ENCODE measurements at regions not wholly inside any gene's neighbourhood (a gene's known extent, or its start where the extent isn't known, plus 50 kb on each side); places are given as distances from the start of the nearest gene placed in this dataset.

- Histone ChIP-seq H3K27me3 (no peaks in the 10 kb centered on the region), H3K9me3 (no peaks in the 10 kb centered on the region), H3K4me3 (no peak overlapping the region), H3K27ac (no peak overlapping the region), H3K36me3 (no peaks in the 10 kb centered on the region), H3K4me1 (no peaks in the 10 kb centered on the region)
- no peak for DNase-seq (ENCODE audit: low spot score in 2 of 2)
- intact Hi-C loops (cut with DNase I): no loop called here
- no peak for TF ChIP-seq CTCF (IDR thresholded peaks at IDR 0.05)
Observed at GRCh38 chr3:104458657-104459056, 908.1 kb upstream of the ALCAM start.

GRCh38 chr3:104460477-104461406 lies 906.0 kb upstream of the ALCAM start:
- intact Hi-C loops (cut with DNase I): no loop called here
- no peak for DNase-seq (ENCODE audit: low spot score in 2 of 2)
- no peak overlapping the region for H3K4me3 ChIP-seq
- no peaks in the 10 kb centered on the region for H3K27me3 ChIP-seq
- peaks cover 0 to 3% of the 10 kb centered on the region in 2 donors for H3K9me3 ChIP-seq
- H3K4me1 ChIP-seq: no peaks in the 10 kb centered on the region
- H3K27ac ChIP-seq: peak overlapping the region; percentile 32 to 39
- no peaks in the 10 kb centered on the region for H3K36me3 ChIP-seq
- TF ChIP-seq CTCF (IDR thresholded peaks at IDR 0.05): peak in 2 of 3 experiments; percentile 25 to 30

- intact Hi-C loops (cut with DNase I): no loop called here
- no peak for TF ChIP-seq CTCF (IDR thresholded peaks at IDR 0.05)
- Histone ChIP-seq H3K36me3 (no peaks in the 10 kb centered on the region), H3K4me3 (no peak overlapping the region), H3K9me3 (peaks cover 0 to 4% of the 10 kb centered on the region in 2 donors), H3K4me1 (no peaks in the 10 kb centered on the region), H3K27ac (peak overlapping the region; percentile 32 to 39), H3K27me3 (no peaks in the 10 kb centered on the region)
- no peak for DNase-seq (ENCODE audit: low spot score in 2 of 2)
Observed at GRCh38 chr3:104461431-104461830, 905.3 kb upstream of the ALCAM start.

- Histone ChIP-seq H3K4me3 (no peak overlapping the region), H3K9me3 (peaks cover 9 to 31% of the 10 kb centered on the region in 2 donors), H3K27me3 (no peaks in the 10 kb centered on the region), H3K36me3 (no peaks in the 10 kb centered on the region), H3K27ac (no peak overlapping the region), H3K4me1 (no peaks in the 10 kb centered on the region)
- no peak for TF ChIP-seq CTCF (IDR thresholded peaks at IDR 0.05)
- intact Hi-C loops (cut with DNase I): no loop called here
- DNase-seq (ENCODE audit: low spot score in 2 of 2): no peak
Observed at GRCh38 chr3:104472221-104472620, 894.5 kb upstream of the ALCAM start.

- no peaks in the 10 kb centered on the region for H3K4me1 ChIP-seq
- no peaks in the 10 kb centered on the region for H3K27me3 ChIP-seq
- no peak for TF ChIP-seq CTCF (IDR thresholded peaks at IDR 0.05)
Observed at GRCh38 chr3:104474011-104474410, 892.7 kb upstream of the ALCAM start.

More at GRCh38 chr3:104474011-104474410, 892.7 kb upstream of the ALCAM start:
- no peak overlapping the region for H3K27ac ChIP-seq
- H3K4me3 ChIP-seq: no peak overlapping the region
- no peaks in the 10 kb centered on the region for H3K36me3 ChIP-seq
- intact Hi-C loops (cut with DNase I): no loop called here
- peaks cover 9 to 27% of the 10 kb centered on the region in 2 donors for H3K9me3 ChIP-seq
- no peak for DNase-seq (ENCODE audit: low spot score in 2 of 2)

Measured in ascending aorta (tissue), 2 donors.